ENCODE measurements at regions not wholly inside any gene's neighbourhood (a gene's known extent, or its start where the extent isn't known, plus 50 kb on each side); places are given as distances from the start of the nearest gene placed in this dataset.

- peaks cover 0 to 3% (median 2%) of the 10 kb centered on the region in 6 donors for H3K4me1 ChIP-seq
- intact Hi-C loops (cut with DNase I; ENCODE audit: low total_unique reads): no loop called here
- TF ChIP-seq POLR2A (IDR thresholded peaks at IDR 0.05): no peak
- no peak for TF ChIP-seq POLR2AphosphoS5 (IDR thresholded peaks at IDR 0.05)
- no peak for TF ChIP-seq CTCF (IDR thresholded peaks at IDR 0.05 in 8 of 11, conservative IDR thresholded peaks at IDR 0.05 in 3 of 11)
- H3K9me3 ChIP-seq: peaks cover 5 to 30% (median 24%) of the 10 kb centered on the region in 8 donors
- no peak overlapping the region for H3K27ac ChIP-seq
- H3K27me3 ChIP-seq (replicated peaks in 1 of 7): peaks cover 0 to 6% (median 0%) of the 10 kb centered on the region in 7 donors
- 70 to 85% (median 79%) methylated on average over 8 of the region's 8 CpGs for WGBS, 5 donors
- no peak for DNase-seq
- no peak overlapping the region for H3K4me3 ChIP-seq
- no peaks in the 10 kb centered on the region for H3K36me3 ChIP-seq
These were observed 97.2 kb downstream of the TMEM18 start for GRCh38 chr2:579961-580360.

GRCh38 chr2:579351-579886 lies 97.8 kb downstream of the TMEM18 start:
- 82 to 91% (median 88%) methylated on average over 9 of the region's 9 CpGs for WGBS, 5 donors
- no peaks in the 10 kb centered on the region for H3K36me3 ChIP-seq
- no peak overlapping the region for H3K4me3 ChIP-seq
- intact Hi-C loops (cut with DNase I; ENCODE audit: low total_unique reads): no loop called here
- DNase-seq: no peak
- H3K27me3 ChIP-seq (replicated peaks in 1 of 7): peaks cover 0 to 6% (median 0%) of the 10 kb centered on the region in 7 donors
- H3K9me3 ChIP-seq: peaks cover 5 to 34% (median 25%) of the 10 kb centered on the region in 8 donors
- no peak for TF ChIP-seq POLR2AphosphoS5 (IDR thresholded peaks at IDR 0.05)
- TF ChIP-seq POLR2A (IDR thresholded peaks at IDR 0.05): no peak
- no peak for TF ChIP-seq CTCF (IDR thresholded peaks at IDR 0.05 in 8 of 11, conservative IDR thresholded peaks at IDR 0.05 in 3 of 11)
- H3K4me1 ChIP-seq: no peaks in the 10 kb centered on the region
- H3K27ac ChIP-seq: no peak overlapping the region

- intact Hi-C loops (cut with DNase I; ENCODE audit: low total_unique reads): no loop called here
These were observed 100.9 kb downstream of the TMEM18 start for GRCh38 chr2:576292-576691.

More at GRCh38 chr2:576292-576691, 100.9 kb downstream of the TMEM18 start:
- H3K4me1 ChIP-seq: no peaks in the 10 kb centered on the region
- DNase-seq: no peak
- no peaks in the 10 kb centered on the region for H3K36me3 ChIP-seq
- TF ChIP-seq POLR2A (IDR thresholded peaks at IDR 0.05): no peak
- no peak for TF ChIP-seq POLR2AphosphoS5 (IDR thresholded peaks at IDR 0.05)
- TF ChIP-seq CTCF (IDR thresholded peaks at IDR 0.05 in 8 of 11, conservative IDR thresholded peaks at IDR 0.05 in 3 of 11): no peak
- peaks cover 0 to 18% (median 0%) of the 10 kb centered on the region in 7 donors for H3K27me3 ChIP-seq (replicated peaks in 1 of 7)
- no peak overlapping the region for H3K27ac ChIP-seq
- peaks cover 5 to 46% (median 36%) of the 10 kb centered on the region in 8 donors for H3K9me3 ChIP-seq
- no peak overlapping the region for H3K4me3 ChIP-seq

Measured in spleen (tissue), 11 donors.